HG02588 (cell line): ENCODE measurements at regions not wholly inside any gene's neighbourhood (a gene's known extent, or its start where the extent isn't known, plus 50 kb on each side); places are given as distances from the start of the nearest gene placed in this dataset.

Experiments used
- ATAC-seq: cut with Tn5 transposase; IDR thresholded peaks from one replicate; pipeline ENCODE4 v1.9.1; 2021; ENCODE audit warnings: mild to moderate bottlenecking, moderate library complexity; ENCODE audit not compliant: unreplicated experiment

GRCh38 chr2:226352941-226353560, 446.6 kb downstream of the IRS1 start:
- no peak for ATAC-seq

DNA sequence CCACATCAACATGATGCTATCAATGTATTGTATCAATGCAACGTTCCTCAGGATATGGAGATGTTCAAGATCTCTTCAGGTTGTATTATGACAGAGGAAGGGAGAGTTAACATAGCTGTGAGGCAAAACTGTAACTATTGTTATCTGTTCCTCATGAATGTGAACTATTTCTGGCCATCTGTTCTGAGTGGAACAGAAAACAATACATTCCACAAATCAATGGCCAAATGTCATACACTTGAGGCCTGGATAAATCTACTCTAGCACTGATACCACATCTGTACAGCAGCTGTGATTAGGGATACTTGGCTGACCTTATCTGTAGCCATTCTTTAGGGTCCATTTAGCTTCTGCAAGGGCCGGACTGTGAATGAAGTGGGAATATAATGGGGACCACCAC, 447.9 kb downstream of the IRS1 start:
- ATAC-seq, result no peak

- ATAC-seq, result no peak
These were observed 460.0 kb downstream of the IRS1 start for GRCh38 chr2:226339616-226340015.

DNA sequence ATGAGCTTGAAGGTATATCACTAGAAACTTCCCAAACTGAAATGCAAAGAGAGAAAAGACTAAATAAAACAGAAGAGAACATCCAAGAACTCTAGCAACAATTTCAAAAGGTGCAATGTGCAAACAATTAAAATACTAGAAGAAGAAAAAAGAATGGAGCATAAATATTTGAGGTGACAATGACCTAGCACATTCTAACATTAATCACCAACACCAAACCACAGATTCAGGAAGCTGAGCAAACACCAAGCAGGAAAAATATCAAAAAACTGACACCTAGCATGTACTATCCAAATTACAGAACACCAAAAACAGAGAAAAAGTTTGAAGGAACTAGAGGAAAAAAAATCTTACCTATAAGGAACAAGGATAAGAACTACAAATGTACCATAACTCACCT, 460.8 kb downstream of the IRS1 start:
- no peak for ATAC-seq

DNA sequence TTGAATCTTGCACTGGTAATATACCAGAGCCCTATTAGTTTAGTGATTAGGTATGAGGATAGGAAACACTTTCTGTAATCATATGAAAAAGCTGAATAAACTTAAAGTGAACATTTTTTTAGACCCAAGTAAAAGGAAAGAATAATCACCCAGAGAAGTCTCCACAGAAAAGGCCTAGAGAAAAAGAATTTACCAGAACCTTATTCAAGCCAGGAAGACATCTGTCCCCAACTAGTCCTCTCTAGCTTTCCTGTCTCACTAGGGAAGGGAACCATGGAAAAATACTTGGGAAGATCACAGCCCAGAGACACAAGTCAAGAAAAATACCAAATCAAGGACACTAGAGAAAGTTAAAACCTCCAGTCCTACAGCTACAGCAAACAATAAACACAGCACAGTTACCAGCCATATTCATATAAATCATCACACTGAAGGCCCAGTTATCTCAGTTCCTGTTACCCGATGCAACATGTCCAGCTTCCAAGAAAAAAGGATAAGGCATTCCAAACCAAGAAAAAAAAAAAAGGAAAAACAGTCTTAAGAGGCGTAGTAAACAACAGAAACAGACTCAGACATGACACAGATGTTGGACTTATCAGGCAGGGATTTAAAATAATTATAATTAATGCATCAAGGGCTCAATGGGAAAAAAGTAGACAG, 461.5 kb downstream of the IRS1 start:
- ATAC-seq, result no peak

GRCh38 chr2:226336283-226336682, 463.3 kb downstream of the IRS1 start:
- ATAC-seq, result no peak

DNA sequence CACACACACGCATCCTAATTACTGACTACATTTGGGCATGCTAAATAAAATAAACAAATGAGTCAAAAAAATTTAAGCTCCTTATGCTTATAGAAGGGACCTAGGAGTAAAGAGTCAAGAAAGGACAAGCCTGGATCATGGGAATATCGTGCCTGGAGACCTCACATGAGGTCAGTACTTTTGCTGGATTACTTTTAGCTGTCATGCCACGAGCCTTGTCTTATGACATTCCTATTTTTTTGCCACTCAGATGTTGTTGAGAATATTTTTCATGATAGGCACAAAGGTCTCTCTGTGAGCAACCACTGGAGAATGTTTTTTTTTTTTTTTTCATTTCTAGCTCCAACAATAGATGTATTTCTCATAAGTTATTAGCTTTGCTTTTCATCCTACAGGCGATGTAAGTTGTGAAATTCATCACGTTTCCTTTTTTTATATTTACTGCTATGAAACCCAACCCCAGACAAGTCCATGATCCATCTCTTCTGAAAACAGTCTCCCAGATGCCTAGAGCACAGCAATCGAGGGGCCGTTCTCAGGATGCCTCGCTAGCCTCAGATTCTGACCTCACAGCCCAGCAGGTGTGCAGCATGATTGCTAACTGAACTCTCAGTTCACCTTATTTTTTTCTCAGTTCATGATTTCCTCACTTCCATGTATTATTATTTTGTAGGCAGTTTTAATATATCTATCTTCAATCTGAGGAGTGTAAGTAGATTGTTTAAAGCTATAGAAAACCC, 464.5 kb downstream of the IRS1 start:
- ATAC-seq, result no peak

- ATAC-seq, result no peak
These were observed 466.2 kb downstream of the IRS1 start for GRCh38 chr2:226333388-226333787.

DNA sequence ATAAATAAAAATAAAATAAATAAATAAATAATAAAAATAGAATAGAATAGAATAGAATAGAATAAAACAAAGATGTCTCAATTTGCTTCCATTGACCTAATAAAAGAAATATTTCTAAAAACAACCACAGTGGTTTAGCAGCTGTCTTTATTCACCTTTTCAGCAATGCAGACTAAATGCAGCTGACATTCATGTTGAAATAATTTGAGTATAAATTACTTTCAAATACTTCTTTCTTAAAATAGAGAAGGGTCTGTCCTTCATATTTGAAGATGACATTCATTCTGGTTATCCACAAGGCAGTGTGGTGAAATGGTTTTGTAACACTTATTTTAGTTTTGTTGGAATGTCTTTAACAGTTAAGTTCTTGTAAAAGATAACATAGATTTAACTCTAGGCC, 469.4 kb downstream of the IRS1 start:
- ATAC-seq, result no peak

DNA sequence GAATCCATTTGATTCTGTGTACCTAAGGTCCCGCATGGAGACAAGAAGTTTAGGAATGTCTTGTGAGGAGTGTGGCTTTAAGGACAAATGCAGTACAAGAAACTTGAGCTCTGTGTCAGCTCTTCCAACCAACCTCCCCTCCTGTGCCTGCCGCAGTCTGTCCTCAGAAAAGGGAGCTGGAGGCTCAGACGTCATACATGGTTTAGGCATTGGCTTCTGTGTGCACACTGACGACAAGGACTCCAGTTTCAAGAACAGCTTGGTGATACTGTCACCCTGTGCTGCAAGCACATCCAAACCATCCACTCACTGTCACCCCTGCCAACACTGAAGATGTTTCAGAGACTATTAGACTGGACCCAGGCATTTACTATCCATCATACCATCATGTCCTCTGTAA, 470.4 kb downstream of the IRS1 start:
- ATAC-seq, result no peak

DNA sequence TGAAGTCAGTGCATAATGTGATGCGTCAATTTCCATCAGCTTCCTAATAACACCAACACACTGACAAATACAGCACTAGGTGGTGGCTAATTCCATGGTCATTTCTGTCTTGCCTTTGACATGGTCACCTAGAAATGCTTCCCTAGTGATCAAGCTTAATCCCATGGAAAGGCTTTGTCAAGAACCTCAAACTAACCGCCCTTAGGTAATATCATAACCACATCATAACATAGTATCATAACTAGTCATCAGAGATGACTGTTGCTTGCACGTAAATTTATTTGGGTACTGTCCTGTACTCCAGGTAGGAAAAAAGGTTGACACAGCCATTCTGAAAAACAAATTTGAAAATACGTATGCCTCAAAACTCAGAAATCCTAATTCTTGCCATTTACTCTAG, 471.8 kb downstream of the IRS1 start:
- no peak for ATAC-seq

- no peak for ATAC-seq
These were observed 474.1 kb downstream of the IRS1 start for GRCh38 chr2:226325526-226325925.

DNA sequence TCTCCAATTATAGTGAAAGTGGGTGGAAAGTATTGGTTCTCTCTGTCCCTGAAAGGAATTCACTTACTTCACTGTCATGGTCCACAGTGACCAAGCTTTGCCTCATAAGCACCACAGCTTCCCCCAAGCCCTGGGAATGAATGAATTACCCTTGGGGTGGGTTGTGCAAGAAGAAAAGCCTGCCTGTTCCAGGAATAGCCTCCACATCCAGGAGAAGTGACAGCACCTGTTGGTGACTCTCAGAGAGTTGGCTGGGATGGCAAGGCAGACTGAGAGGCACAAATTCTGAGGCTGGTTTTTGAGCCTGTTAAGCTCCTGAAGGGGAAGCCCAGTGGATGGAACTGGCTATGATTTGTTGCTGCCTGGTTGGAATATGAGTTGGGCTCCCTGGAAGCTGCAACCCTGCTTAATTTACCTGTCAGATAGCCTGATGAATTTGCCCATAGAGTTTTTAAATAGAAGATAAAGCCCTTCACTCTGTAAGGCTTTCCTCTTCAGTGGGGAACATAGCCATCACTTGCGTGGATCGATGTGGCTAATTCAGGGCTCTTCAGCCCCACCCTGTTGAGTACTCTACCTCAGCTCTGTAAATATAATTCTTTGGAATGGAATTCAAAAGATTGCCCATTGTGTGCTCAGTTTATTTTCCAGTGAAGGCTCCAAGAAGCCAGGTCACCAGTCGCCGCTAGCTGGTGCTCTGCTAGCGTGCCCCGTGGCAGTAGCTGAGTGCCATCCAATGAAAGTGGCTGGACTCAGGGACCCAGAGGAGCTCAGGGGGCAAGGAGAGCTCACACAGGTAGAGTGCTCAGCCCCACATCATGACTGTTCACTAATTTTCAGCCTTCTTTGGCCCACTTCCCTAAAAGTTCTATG, 479.3 kb downstream of the IRS1 start:
- ATAC-seq, result no peak

DNA sequence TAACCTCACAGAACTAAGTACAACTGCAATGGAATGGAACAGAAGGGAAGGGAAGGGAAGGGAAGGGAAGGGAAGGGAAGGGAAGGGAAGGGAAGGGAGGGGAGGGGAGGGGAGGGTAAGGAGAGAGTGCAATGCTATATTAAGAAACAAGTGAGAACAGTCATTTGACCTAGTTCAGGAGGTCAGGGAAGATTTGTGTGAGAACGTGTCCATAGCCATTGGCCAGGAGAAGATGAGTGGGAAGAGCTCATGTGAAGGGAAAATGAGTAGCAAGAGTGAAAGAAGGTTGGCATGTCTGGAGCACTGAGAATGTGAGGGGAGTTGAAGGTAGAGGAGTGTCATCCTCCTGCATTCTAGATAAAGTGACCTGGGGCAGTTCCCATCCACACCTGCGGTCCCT, 481.6 kb downstream of the IRS1 start:
- ATAC-seq, result no peak

DNA sequence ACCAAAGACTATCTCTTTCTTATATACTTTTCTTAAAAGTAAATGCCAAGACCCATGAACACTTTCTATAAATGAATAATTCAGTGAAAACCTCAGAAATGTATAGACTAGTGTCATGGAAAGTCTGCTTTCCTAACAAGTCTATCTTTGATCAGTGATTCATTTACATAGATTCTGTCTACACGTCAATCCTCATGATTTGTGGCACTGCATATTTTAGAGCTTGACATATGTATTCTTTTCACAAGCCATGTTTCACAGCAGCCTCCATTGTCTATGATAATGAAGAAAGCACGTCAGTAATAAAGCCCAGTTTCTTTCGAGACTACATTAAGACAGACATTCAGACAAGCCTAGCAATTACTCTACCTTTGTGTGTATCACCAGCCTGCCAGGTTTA, 486.6 kb downstream of the IRS1 start:
- no peak for ATAC-seq

- ATAC-seq, result no peak
These were observed 487.5 kb downstream of the IRS1 start for GRCh38 chr2:226312155-226312554.

DNA sequence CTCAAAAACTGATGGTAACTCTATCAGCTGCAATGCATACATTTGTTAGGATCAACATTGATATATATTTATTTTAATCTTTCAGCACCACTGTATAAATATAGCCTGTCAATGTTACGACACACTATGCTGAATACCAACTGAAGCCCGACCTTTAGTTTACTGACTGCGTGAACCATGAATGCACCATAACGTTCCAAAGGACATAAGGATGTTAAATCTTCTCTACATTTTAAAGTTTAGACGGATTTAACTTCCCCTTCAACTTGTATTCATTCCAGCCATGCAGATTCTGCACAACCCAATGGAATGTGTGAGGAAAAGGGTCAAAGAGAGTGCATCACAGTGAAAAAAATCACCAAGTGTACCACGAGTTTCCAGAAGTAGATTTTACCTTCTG, 489.5 kb downstream of the IRS1 start:
- no peak for ATAC-seq

DNA sequence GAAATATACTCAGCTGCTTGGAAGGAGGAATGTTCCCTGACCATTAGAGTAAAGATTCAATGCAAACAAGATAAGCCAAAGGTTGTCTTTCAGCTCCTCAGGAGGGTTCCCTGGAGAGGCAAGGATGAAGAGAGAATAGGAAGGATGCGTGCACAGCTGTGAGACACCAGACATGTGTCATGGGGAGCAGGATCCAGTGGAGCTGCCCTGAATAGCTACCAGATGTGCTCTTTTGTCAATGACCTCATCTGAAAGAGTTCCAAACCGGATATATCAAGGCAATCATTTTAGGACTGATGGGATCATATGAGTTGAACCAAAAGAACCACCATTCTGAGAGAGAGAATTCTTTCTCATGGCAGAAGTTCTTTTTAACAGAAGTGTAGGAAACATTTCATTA, 490.6 kb downstream of the IRS1 start:
- ATAC-seq, result no peak

DNA sequence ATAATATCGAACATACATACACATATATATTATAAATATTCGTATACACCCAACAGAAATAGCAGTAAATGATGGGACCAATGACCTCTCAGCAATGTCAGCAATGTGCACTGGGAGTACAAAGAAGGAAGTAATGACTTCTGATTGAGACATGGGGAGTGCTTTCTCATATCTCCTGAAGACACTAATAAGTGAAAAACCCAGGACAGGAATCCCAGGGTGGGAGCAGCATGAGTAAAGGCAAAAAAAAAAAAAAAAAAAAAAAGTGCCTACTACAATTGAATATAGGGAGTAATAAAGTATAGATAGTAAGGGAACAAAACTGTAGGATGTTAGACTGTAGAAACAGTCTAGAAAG, 491.3 kb downstream of the IRS1 start:
- ATAC-seq, result no peak

GRCh38 chr2:226307487-226308322, 491.9 kb downstream of the IRS1 start:
- ATAC-seq, result no peak

DNA sequence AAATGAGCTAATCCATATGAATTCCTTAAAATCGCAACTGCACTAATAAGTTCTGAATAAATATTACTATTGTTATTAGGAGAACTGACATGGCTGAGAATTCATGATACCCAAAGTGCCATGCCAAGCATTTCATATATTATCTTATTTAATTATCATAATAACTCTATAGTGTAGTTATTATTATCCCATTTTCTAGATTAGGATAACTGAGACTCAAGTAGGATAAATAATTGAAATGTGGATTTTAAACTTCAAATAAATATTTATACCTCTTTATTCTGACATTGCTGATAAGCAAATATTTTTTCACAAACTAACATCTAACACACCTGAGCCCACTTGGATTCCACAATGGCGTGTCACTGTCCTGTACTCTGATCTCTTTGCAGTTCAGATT, 492.7 kb downstream of the IRS1 start:
- no peak for ATAC-seq
